K562 (cell line): ENCODE measurements at regions not wholly inside any gene's neighbourhood (a gene's known extent, or its start where the extent isn't known, plus 50 kb on each side); places are given as distances from the start of the nearest gene placed in this dataset.

Experiments used
- HDAC2 ChIP-seq: fragments of 450-650 bp; IDR thresholded peaks from 2 replicates; pipeline ENCODE4 v1.6.1; 2016; ENCODE audit warnings: mild to moderate bottlenecking
- NFRKB ChIP-seq: fragments of 450-650 bp; IDR thresholded peaks from 2 replicates; pipeline ENCODE4 v1.6.1; 2016; ENCODE audit warnings: low read depth
- ZNF354B ChIP-seq: fragments of 250-450 bp; sonication (Bioruptor Pico); IDR thresholded peaks from 2 replicates; pipeline ENCODE4 v1.4.0; 2020
- TF ChIP-seq, protein P1 (sequence below): sonication (generic); formaldehyde crosslinking; IDR thresholded peaks from 2 replicates; pipeline ENCODE4 v1.8.1; 2023; ENCODE audit warnings: mild to moderate bottlenecking, missing genetic modification reagents
- TF ChIP-seq, protein P2 (sequence below), 3 experiments: IDR thresholded peaks in 2 of 3; conservative IDR thresholded peaks in 1 of 3; 2 replicates each; pipeline ENCODE4 v1.5.1; 2011 to 2012; ENCODE audit warnings: low read length in 3 of 3, mild to moderate bottlenecking in 3 of 3, control low read depth in 2 of 3, improper control_type of control experiment in 1 of 3, inconsistent platforms in 1 of 3, low read depth in 1 of 3, mixed read lengths in 1 of 3, moderate library complexity in 1 of 3; ENCODE audit not compliant: insufficient read depth in 2 of 3

DNA sequence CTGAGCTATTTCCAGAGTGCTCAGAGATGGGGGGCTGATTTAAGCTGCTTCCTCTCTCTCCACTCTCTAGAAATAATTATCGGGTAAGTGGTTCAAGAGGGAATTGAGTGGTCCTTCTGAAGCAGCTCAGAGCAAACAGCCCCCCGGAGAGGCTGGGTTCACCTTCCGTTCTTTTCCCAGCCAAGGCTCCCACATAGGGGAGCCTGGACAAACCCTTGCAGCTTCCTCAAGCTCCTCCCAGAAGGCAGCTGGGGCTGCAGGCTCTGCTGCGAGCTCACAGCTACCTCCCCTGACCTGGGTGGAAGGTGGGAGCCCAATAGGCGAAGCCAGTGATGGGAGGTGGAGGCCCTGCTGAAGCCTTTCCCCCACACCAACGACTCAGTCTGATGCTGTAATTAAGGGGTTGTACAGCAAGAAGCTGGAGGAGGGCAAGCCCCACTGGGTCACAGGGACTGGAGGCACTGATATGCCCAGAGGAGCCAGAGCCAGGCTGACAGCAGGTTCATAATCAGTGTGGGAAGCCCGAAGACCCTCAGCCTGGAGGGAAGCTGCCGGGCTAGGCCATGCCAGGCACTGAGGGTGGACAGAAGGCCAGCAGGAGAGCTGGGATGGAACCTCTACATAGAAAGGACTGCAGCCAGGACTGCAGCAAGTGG is 52.4 kb downstream of the ARL6IP4 start:
- no peak for TF ChIP-seq NFRKB
- TF ChIP-seq, protein P1, sequence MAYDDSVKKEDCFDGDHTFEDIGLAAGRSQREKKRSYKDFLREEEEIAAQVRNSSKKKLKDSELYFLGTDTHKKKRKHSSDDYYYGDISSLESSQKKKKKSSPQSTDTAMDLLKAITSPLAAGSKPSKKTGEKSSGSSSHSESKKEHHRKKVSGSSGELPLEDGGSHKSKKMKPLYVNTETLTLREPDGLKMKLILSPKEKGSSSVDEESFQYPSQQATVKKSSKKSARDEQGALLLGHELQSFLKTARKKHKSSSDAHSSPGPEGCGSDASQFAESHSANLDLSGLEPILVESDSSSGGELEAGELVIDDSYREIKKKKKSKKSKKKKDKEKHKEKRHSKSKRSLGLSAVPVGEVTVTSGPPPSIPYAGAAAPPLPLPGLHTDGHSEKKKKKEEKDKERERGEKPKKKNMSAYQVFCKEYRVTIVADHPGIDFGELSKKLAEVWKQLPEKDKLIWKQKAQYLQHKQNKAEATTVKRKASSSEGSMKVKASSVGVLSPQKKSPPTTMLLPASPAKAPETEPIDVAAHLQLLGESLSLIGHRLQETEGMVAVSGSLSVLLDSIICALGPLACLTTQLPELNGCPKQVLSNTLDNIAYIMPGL (CRISPR knock-in tag), result no peak
- TF ChIP-seq ZNF354B, result no peak
- TF ChIP-seq, protein P2, sequence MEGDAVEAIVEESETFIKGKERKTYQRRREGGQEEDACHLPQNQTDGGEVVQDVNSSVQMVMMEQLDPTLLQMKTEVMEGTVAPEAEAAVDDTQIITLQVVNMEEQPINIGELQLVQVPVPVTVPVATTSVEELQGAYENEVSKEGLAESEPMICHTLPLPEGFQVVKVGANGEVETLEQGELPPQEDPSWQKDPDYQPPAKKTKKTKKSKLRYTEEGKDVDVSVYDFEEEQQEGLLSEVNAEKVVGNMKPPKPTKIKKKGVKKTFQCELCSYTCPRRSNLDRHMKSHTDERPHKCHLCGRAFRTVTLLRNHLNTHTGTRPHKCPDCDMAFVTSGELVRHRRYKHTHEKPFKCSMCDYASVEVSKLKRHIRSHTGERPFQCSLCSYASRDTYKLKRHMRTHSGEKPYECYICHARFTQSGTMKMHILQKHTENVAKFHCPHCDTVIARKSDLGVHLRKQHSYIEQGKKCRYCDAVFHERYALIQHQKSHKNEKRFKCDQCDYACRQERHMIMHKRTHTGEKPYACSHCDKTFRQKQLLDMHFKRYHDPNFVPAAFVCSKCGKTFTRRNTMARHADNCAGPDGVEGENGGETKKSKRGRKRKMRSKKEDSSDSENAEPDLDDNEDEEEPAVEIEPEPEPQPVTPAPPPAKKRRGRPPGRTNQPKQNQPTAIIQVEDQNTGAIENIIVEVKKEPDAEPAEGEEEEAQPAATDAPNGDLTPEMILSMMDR (IDR thresholded peaks at IDR 0.05 in 2 of 3, conservative IDR thresholded peaks at IDR 0.05 in 1 of 3; ENCODE audit: insufficient read depth in 2 of 3, low read depth in 1 of 3, low read length in 3 of 3), result no peak
- no peak for TF ChIP-seq HDAC2
